Liver (tissue), 8 donors: ENCODE measurements at regions not wholly inside any gene's neighbourhood (a gene's known extent, or its start where the extent isn't known, plus 50 kb on each side); places are given as distances from the start of the nearest gene placed in this dataset.
"Not testable (repeated sequence)": the region's sequence is repeated elsewhere in the genome, so short reads cannot be mapped to it uniquely, and the experiment has no call there.

Source experiments
- DNase-seq: peaks from one replicate; pipeline ENCODE4 v3.0.0-alpha.2; 2017; ENCODE audit warnings: low spot score
- H3K27ac ChIP-seq, 2 donors: one replicate each; pipeline ENCODE4 v1.7.0; 2013; ENCODE audit warnings: inconsistent platforms in 2 of 2, low read length in 2 of 2, control low read depth in 1 of 2, low read depth in 1 of 2, mild to moderate bottlenecking in 1 of 2
- H3K27me3 ChIP-seq, 4 donors: one replicate each; pipeline versions ENCODE4 v1.6.1 to v1.7.0; 2013; ENCODE audit warnings: low read length in 3 of 4, inconsistent platforms in 1 of 4, mild to moderate bottlenecking in 1 of 4, moderate library complexity in 1 of 4; ENCODE audit not compliant: control insufficient read depth in 4 of 4, insufficient read depth in 4 of 4
- H3K36me3 ChIP-seq, 4 donors: one replicate each; pipeline versions ENCODE4 v1.6.1 to v1.7.0; 2013; ENCODE audit warnings: low read length in 3 of 4, mild to moderate bottlenecking in 3 of 4, low read depth in 1 of 4, moderate library complexity in 1 of 4; ENCODE audit not compliant: control insufficient read depth in 4 of 4, insufficient read depth in 3 of 4
- H3K4me1 ChIP-seq, 4 donors: one replicate each; pipeline versions ENCODE4 v1.6.1 to v1.7.0; 2013; ENCODE audit warnings: low read length in 3 of 4, mild to moderate bottlenecking in 3 of 4, moderate library complexity in 1 of 4; ENCODE audit not compliant: control insufficient read depth in 4 of 4, insufficient read depth in 4 of 4
- H3K4me3 ChIP-seq, 3 donors: one replicate each; pipeline versions ENCODE4 v1.6.1 to v1.7.0; 2013; ENCODE audit warnings: low read length in 3 of 3, control low read depth in 1 of 3, low read depth in 1 of 3, mild to moderate bottlenecking in 1 of 3
- H3K9ac ChIP-seq, 2 donors: one replicate each; pipeline ENCODE4 v1.7.0; 2013; ENCODE audit warnings: low read length in 2 of 2, mild to moderate bottlenecking in 2 of 2, moderate library complexity in 2 of 2, control low read depth in 1 of 2, low read depth in 1 of 2
- H3K9me3 ChIP-seq, 4 donors: one replicate each; pipeline versions ENCODE4 v1.6.1 to v1.7.0; 2013; ENCODE audit warnings: low read length in 3 of 4; ENCODE audit not compliant: control insufficient read depth in 4 of 4
- FOXA1 ChIP-seq: IDR thresholded peaks from 2 replicates; pipeline ENCODE4 v1.6.1; 2016; ENCODE audit warnings: antibody characterized with exemption
- FOXA2 ChIP-seq: IDR thresholded peaks from 2 replicates; pipeline ENCODE4 v1.6.1; 2016; ENCODE audit warnings: antibody characterized with exemption
- GABPA ChIP-seq, 2 donors: IDR thresholded peaks in 1 of 2; conservative IDR thresholded peaks in 1 of 2; 2 replicates each; pipeline ENCODE4 v1.6.1; 2016; ENCODE audit warnings: antibody characterized with exemption in 2 of 2, mild to moderate bottlenecking in 1 of 2, moderate library complexity in 1 of 2
- HNF4G ChIP-seq: IDR thresholded peaks from 2 replicates; pipeline ENCODE4 v1.6.1; 2016; ENCODE audit warnings: antibody characterized with exemption
- JUND ChIP-seq, 2 donors: IDR thresholded peaks; 2 replicates each; pipeline ENCODE4 v1.6.1; 2016; ENCODE audit warnings: antibody characterized with exemption in 2 of 2
- NR2F2 ChIP-seq: IDR thresholded peaks from 2 replicates; pipeline ENCODE4 v1.6.1; 2016; ENCODE audit warnings: antibody characterized with exemption
- RAD21 ChIP-seq, 2 donors: IDR thresholded peaks; 2 replicates each; pipeline ENCODE4 v1.6.1; 2016; ENCODE audit warnings: antibody characterized with exemption in 2 of 2, mild to moderate bottlenecking in 2 of 2
- SP1 ChIP-seq: IDR thresholded peaks from 2 replicates; pipeline ENCODE4 v1.6.1; 2018; ENCODE audit warnings: antibody characterized with exemption, mild to moderate bottlenecking
- TAF1 ChIP-seq: conservative IDR thresholded peaks from 2 replicates; pipeline ENCODE4 v1.6.1; 2016; ENCODE audit warnings: antibody characterized with exemption, mild to moderate bottlenecking
- YY1 ChIP-seq: IDR thresholded peaks from 2 replicates; pipeline ENCODE4 v1.6.1; 2016; ENCODE audit warnings: antibody characterized with exemption, mild to moderate bottlenecking
- WGBS: extraction: QIAGEN DNeasy Blood & Tissue Kit; methylation state at CpG from one replicate; pipeline ENCODE4 v1.1.7; 2013; 5-methylcytosine and 5-hydroxymethylcytosine counted together
- TF ChIP-seq, protein P1 (sequence below): IDR thresholded peaks from 2 replicates; pipeline ENCODE4 v1.6.1; 2016; ENCODE audit warnings: antibody characterized with exemption
- TF ChIP-seq, protein P2 (sequence below): IDR thresholded peaks from 2 replicates; pipeline ENCODE4 v1.6.1; 2016; ENCODE audit warnings: antibody characterized with exemption
- TF ChIP-seq, protein P3 (sequence below): fragments of 150-350 bp; IDR thresholded peaks from 2 replicates; pipeline ENCODE4 v1.5.1; 2017; ENCODE audit warnings: improper control_type of control experiment, low read depth, low read length; ENCODE audit not compliant: missing input control
- donor health status: healthy.
- donor health status: healthy.
- donor health status: healthy.
- donor health status: healthy.
- donor health status: healthy.

DNA sequence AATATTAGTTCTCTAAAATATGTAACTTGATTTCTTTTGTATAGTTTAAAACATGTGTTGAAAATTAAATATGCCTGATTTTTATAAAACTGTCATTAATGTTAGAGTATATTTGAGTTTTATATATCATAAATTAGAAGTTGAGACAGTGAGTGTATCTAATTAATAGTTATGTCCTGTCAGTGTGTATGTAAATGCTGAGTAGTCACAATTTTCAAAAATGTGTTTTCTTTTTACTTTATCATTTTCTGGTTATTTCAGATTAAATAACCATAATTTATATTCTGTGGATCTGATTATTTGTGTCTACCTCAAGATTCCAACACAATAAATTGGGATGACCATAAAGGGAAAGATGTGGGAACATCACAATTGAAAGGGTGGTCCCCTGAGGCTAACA lies 82.7 kb upstream of the CXXC4 start (continued):
- TF ChIP-seq, protein P1, sequence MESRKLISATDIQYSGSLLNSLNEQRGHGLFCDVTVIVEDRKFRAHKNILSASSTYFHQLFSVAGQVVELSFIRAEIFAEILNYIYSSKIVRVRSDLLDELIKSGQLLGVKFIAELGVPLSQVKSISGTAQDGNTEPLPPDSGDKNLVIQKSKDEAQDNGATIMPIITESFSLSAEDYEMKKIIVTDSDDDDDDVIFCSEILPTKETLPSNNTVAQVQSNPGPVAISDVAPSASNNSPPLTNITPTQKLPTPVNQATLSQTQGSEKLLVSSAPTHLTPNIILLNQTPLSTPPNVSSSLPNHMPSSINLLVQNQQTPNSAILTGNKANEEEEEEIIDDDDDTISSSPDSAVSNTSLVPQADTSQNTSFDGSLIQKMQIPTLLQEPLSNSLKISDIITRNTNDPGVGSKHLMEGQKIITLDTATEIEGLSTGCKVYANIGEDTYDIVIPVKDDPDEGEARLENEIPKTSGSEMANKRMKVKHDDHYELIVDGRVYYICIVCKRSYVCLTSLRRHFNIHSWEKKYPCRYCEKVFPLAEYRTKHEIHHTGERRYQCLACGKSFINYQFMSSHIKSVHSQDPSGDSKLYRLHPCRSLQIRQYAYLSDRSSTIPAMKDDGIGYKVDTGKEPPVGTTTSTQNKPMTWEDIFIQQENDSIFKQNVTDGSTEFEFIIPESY, result no peak

DNA sequence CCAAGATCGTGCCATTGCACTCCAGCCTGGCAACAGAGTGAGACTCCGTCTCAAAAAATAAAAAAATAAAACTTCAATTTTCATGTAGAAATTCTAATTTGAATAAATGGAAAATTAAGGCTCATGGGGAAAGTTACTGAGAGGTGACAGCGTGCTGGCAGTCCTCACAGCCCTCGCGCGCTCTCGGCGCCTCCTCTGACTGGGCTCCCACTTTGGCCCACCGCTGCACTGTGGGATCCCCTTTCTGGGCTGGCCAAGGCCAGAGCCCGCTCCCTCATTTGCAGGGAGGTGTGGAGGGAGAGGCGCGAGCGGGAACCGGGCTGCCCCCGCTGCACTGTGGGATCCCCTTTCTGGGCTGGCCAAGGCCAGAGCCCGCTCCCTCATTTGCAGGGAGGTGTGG lies 86.8 kb upstream of the CXXC4 start:
- H3K4me1 ChIP-seq, H3K9ac ChIP-seq, H3K4me3 ChIP-seq, H3K27ac ChIP-seq, DNase-seq, H3K9me3 ChIP-seq, H3K27me3 ChIP-seq, H3K36me3 ChIP-seq: not testable (repeated sequence)
- WGBS, result 95% methylated on average over 10 of the region's 16 CpGs

DNA sequence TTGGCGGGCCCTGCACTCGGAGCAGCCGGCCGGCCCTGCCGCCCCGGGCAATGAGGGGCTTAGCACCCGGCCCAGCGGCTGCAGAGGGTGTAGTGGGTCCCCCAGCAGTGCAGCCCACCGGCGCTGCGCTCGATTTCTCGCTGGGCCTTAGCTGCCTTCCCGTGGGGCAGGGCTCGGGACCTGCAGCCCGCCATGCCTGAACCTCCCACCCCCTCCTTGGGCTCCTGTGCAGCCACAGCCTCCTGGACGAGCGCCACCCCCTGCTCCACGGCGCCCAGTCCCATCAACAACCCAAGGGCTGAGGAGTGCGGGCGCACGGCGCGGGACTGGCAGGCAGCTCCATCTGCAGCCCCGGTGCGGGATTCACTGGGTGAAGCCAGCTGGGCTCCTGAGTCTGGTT lies 87.4 kb upstream of the CXXC4 start:
- not testable (repeated sequence) for H3K4me3 ChIP-seq, H3K4me1 ChIP-seq, H3K36me3 ChIP-seq, H3K9me3 ChIP-seq, H3K27ac ChIP-seq, DNase-seq, H3K9ac ChIP-seq, H3K27me3 ChIP-seq
- 93% methylated on average over 27 of the region's 27 CpGs for WGBS

DNA sequence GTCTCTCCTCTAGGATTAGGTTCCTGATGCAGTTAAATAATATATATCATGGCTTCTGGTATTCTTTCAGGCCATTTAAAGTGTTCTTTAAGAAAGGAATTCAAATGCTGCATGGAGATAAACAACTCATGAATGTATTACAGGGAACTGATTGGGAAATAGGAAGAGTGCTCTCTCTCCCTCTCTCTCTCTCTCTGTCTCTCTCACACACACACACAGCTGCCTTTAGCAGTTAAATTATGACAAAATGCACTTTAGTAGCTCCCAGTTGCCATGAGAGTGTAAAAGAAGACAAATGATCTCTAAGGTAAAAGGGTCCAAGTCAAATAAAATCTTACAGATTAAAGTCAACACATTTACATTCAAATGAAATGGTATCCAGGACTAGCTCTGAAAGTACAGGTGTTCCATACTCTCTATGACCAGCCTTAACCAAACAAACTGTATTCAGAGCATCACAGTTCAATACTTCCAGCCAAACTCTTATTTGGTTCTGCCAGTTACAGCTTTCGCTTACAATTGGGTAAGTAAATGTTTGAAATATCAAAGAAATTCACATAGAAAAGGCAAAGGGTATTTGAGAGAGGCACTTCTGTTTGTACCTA lies 94.7 kb upstream of the CXXC4 start:
- Histone ChIP-seq H3K4me1 (no peaks in the 10 kb centered on the region), H3K9me3 (no peaks in the 10 kb centered on the region), H3K4me3 (no peak overlapping the region), H3K27ac (no peak overlapping the region), H3K9ac (no peak overlapping the region), H3K27me3 (no peaks in the 10 kb centered on the region), H3K36me3 (no peaks in the 10 kb centered on the region)
- no peak for TF ChIP-seq SP1
- TF ChIP-seq YY1, result no peak
- 75% methylated on average over 1 of the region's 1 CpG for WGBS
- DNase-seq, result no peak

DNA sequence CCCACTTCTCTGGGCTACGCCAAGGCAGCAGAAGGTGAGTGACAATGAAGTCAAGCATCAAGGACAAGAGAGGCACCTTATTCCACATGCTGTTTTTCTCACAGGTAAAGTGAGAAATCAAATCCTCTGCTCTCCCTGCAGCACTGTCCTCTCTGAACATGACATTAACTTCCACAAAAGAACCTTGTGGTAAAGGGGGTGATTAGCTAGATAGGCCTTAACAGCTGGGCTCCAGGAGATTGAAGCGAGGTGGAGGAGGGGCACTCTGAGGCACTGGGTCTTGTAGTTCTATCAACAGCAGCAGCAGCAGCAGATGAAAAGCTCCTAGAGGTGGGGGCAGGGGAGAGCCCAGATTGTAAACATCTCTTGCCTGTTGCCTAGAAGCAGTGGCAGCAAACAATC lies 96.8 kb upstream of the CXXC4 start:
- no peak overlapping the region for H3K27ac ChIP-seq
- no peak overlapping the region for H3K4me3 ChIP-seq
- H3K9me3 ChIP-seq, result no peaks in the 10 kb centered on the region
- peaks cover 0 to 2% (median 0%) of the 10 kb centered on the region in 4 donors for H3K4me1 ChIP-seq
- H3K27me3 ChIP-seq, result no peaks in the 10 kb centered on the region
- H3K36me3 ChIP-seq, result no peaks in the 10 kb centered on the region
- DNase-seq, result no peak
- 75% methylated on average over 2 of the region's 2 CpGs for WGBS
- no peak overlapping the region for H3K9ac ChIP-seq
- TF ChIP-seq, protein P1, result no peak
- TF ChIP-seq SP1, result no peak
- no peak for TF ChIP-seq HNF4G
- TF ChIP-seq NR2F2, result no peak
- no peak for TF ChIP-seq TAF1
- TF ChIP-seq, protein P2, sequence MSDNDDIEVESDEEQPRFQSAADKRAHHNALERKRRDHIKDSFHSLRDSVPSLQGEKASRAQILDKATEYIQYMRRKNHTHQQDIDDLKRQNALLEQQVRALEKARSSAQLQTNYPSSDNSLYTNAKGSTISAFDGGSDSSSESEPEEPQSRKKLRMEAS, result no peak
- no peak for TF ChIP-seq RAD21 (IDR thresholded peaks at IDR 0.05)
- TF ChIP-seq FOXA1, result no peak
- no peak for TF ChIP-seq JUND (IDR thresholded peaks at IDR 0.05)
- TF ChIP-seq FOXA2, result no peak
- no peak for TF ChIP-seq GABPA (IDR thresholded peaks at IDR 0.05 in 1 of 2, conservative IDR thresholded peaks at IDR 0.05 in 1 of 2)
- TF ChIP-seq, protein P3, sequence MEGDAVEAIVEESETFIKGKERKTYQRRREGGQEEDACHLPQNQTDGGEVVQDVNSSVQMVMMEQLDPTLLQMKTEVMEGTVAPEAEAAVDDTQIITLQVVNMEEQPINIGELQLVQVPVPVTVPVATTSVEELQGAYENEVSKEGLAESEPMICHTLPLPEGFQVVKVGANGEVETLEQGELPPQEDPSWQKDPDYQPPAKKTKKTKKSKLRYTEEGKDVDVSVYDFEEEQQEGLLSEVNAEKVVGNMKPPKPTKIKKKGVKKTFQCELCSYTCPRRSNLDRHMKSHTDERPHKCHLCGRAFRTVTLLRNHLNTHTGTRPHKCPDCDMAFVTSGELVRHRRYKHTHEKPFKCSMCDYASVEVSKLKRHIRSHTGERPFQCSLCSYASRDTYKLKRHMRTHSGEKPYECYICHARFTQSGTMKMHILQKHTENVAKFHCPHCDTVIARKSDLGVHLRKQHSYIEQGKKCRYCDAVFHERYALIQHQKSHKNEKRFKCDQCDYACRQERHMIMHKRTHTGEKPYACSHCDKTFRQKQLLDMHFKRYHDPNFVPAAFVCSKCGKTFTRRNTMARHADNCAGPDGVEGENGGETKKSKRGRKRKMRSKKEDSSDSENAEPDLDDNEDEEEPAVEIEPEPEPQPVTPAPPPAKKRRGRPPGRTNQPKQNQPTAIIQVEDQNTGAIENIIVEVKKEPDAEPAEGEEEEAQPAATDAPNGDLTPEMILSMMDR, result no peak
